NB4 (cell line): ENCODE measurements at regions not wholly inside any gene's neighbourhood (a gene's known extent, or its start where the extent isn't known, plus 50 kb on each side); places are given as distances from the start of the nearest gene placed in this dataset.

Experiments
- CTCF ChIP-seq: IDR thresholded peaks from one replicate; pipeline ENCODE4 v1.5.1; 2012; ENCODE audit warnings: low read depth, low read length
- MAX ChIP-seq: IDR thresholded peaks from 2 replicates; pipeline ENCODE4 v1.6.1; 2011; ENCODE audit warnings: low read depth, low read length
- MYC ChIP-seq: IDR thresholded peaks from 2 replicates; pipeline ENCODE4 v1.6.1; 2011; ENCODE audit warnings: low read depth, low read length
- POLR2A ChIP-seq: IDR thresholded peaks from 2 replicates; pipeline ENCODE4 v1.6.1; 2011; ENCODE audit warnings: mild to moderate bottlenecking; ENCODE audit not compliant: insufficient read length; ENCODE audit errors: extremely low read depth

DNA sequence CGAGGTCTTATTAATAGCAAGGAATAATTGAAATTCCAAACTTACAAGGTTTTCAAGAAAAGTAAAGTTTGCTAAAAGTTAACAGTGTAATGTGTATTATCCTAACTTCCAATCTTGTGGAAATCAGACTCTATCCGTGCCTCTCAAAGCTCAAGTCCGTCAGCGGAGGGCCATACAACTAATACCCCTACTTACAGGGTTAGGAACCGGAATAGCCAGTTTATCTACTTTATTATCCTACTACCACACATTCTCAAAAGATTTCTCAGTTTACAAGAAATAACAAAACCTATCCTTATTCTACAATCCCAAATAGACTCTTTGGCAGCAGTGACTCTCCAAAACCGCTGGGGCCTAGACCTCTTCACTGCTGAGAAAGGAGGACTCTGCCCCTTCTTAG lies 457.8 kb downstream of the PTPRC start:
- TF ChIP-seq CTCF: no peak
- no peak for TF ChIP-seq POLR2A
- no peak for TF ChIP-seq MAX
- no peak for TF ChIP-seq MYC
